ENCODE measurements at regions not wholly inside any gene's neighbourhood (a gene's known extent, or its start where the extent isn't known, plus 50 kb on each side); places are given as distances from the start of the nearest gene placed in this dataset.

DNA sequence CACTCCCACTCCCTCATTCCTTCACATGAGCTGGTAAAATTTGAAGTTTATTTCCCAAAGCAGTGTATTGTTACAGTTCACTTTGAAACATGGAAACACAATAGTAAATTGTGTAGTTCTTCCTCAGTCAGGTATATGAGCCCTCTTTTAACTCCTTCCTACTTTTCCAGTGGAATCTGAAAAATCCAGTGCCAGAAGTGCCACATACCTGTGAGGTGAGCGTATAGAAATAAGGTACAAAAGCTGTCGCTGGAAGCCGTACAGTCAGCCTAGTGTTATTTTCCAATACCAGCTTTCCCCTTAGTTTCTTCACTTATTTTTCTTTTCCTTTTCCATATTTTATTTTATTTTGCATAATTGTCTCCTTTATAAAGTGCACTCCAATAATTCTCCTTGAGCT lies 81.7 kb upstream of the CADM2 start:
- no peak for DNase-seq (ENCODE audit: low spot score)

GRCh38 chr3:84881288-84881687 lies 77.5 kb upstream of the CADM2 start:
- no peak for DNase-seq (ENCODE audit: low spot score)

GRCh38 chr3:84885199-84885882 lies 73.4 kb upstream of the CADM2 start:
- no peak for DNase-seq (ENCODE audit: low spot score)

- DNase-seq (ENCODE audit: low spot score), result no peak
These were observed 66.9 kb upstream of the CADM2 start for GRCh38 chr3:84891851-84892250.

DNA sequence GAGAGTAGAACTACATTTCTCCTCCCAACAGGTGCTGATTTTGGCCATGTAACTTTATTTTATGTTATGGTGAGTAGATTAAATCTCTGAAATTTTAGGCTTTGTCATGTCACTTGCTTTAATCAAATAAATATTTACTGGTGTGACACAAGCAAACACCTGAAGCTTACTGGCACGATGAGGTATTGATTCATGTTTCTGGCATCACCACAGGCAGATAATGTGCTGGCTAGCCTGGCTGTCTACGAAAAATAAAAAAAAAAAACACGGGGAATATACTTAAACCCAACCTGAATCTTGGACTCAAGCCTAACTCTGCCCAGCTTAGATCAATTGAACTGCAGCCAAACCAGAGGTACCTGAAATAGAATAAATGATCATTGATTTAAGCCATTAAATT lies 65.6 kb upstream of the CADM2 start:
- no peak for DNase-seq (ENCODE audit: low spot score)

- DNase-seq (ENCODE audit: low spot score), result no peak
These were observed 54.6 kb upstream of the CADM2 start for GRCh38 chr3:84904212-84904611.

DNA sequence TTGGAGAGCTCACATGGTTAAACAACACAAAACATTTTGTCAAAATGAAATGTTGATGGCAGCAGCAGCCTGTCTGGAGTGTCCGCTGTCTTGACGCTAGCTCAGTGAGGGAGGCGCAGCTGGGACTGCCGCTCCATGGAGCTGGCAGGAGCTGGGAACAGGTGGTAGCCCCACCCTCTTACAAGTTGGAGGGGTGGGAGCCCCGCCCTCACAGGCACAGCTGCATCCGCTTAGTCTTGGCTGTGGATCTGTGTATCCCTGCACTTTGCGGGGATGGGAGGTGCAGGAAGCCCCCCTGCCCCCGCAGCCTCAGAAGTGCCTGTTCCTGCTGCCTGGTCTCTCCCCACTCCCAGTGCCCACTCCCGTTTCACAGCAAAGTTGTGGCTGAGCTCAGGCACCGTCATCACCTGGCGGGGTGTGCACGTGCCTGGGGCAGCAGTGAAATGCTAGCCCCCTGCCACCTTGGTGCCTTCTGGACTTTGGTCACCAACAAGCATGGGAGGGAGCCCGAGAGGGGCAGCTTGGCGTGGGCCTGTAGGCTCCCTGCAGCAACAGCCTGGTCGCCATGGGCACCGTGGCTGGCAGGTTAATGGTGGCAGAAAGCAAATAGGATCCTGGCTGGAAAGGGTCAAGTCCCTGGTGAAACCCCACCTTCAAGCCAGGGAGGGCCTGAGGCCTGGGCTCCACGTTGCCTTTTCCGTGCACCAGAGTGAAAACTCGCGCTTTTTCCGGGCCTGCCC lies 53.8 kb upstream of the CADM2 start:
- DNase-seq (ENCODE audit: low spot score), result no peak

DNA sequence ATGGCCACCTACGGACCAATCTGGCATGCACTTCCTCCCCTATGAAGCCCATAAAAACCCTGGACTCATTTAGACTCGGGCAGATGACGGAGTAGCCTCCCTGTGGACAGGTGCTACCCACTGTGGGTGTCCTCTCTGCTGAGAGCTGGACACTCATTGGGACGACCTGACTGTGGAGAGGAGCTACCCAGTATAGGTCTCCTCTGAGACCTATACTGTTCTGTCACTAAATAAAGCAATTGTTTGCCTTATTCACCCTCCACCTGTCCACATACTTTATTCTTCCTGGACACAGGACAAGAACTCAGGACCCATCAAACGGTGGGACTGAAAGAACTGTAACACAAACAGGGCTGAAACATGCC lies 53.3 kb upstream of the CADM2 start:
- DNase-seq (ENCODE audit: low spot score), result no peak

GRCh38 chr3:84906065-84906464 lies 52.7 kb upstream of the CADM2 start:
- DNase-seq (ENCODE audit: low spot score), result no peak
